ENCODE measurements at regions not wholly inside any gene's neighbourhood (a gene's known extent, or its start where the extent isn't known, plus 50 kb on each side); places are given as distances from the start of the nearest gene placed in this dataset.

DNA sequence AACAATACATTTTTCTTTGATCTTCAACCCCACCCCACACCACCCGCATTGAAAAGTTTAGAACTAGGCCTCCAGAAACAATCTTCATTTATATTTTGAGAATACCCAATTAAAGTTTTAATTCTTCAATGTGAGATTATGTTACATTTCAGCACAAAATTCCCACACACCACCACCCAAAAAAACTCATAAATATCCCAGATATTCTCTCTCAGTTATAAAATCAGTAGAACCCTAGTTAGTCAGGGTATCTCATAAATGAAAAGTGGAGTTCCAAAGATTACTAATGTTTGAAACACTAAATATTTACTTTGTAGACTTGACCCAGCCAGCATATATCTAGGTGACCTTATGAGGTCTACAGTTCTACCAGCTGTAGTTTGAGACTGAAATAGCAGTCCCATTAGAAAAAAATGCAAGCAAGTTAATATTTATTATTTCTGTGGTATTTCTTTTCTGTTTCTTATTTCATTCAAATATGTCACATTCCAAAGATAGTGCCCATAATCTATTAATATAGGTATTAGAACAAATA is 371.0 kb downstream of the TENT5A start (continued):
- TF ChIP-seq, protein P1, sequence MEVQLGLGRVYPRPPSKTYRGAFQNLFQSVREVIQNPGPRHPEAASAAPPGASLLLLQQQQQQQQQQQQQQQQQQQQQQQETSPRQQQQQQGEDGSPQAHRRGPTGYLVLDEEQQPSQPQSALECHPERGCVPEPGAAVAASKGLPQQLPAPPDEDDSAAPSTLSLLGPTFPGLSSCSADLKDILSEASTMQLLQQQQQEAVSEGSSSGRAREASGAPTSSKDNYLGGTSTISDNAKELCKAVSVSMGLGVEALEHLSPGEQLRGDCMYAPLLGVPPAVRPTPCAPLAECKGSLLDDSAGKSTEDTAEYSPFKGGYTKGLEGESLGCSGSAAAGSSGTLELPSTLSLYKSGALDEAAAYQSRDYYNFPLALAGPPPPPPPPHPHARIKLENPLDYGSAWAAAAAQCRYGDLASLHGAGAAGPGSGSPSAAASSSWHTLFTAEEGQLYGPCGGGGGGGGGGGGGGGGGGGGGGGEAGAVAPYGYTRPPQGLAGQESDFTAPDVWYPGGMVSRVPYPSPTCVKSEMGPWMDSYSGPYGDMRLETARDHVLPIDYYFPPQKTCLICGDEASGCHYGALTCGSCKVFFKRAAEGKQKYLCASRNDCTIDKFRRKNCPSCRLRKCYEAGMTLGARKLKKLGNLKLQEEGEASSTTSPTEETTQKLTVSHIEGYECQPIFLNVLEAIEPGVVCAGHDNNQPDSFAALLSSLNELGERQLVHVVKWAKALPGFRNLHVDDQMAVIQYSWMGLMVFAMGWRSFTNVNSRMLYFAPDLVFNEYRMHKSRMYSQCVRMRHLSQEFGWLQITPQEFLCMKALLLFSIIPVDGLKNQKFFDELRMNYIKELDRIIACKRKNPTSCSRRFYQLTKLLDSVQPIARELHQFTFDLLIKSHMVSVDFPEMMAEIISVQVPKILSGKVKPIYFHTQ (CRISPR knock-in tag; IDR thresholded peaks at IDR 0.05): no peak
- TF ChIP-seq, protein P2, sequence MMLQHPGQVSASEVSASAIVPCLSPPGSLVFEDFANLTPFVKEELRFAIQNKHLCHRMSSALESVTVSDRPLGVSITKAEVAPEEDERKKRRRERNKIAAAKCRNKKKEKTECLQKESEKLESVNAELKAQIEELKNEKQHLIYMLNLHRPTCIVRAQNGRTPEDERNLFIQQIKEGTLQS (CRISPR knock-in tag; conservative IDR thresholded peaks at IDR 0.05): no peak

DNA sequence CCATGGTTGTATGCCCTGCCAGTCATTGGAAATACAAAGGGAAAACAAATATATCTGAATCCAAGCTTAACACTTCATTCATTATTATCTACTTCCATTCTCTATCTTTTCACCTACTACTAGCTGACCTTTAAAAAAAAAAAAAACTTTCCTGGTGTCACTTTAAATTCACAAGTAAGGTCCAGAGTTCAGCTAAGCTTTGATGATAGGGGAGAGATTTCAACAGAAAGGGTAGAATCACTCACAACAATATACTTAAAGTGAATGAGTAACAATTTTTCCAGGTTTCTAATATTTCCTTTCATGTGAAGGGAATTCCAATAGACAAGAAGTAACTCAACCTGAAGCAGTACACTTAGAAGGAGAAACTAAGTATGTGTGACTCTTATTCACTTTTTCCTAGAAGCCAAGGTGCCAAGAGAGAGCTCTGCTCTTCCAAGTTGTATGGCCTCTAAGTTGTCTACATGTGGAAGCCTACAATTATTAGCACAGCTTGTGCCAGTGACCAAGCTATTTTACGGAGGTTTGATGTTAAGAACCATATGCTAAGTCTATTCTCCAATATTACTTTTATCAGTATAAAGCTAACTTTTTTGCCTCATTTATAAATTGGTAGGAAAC is 371.7 kb downstream of the TENT5A start:
- ChIA-PET POLR2A (no interaction called here), CTCF (no interaction called here)
- H3K36me3 Mint-ChIP-seq: no peaks in the 10 kb centered on the region
- no peak for DNase-seq (ENCODE audit: low spot score)
- no peaks in the 10 kb centered on the region for H3K9me3 Mint-ChIP-seq
- no peak overlapping the region for H3K27ac Mint-ChIP-seq
- no peak for ATAC-seq
- TF ChIP-seq, protein P1 (CRISPR knock-in tag; IDR thresholded peaks at IDR 0.05): no peak
- no peaks in the 10 kb centered on the region for H3K4me1 Mint-ChIP-seq
- H3K4me3 Mint-ChIP-seq: no peak overlapping the region
- no peaks in the 10 kb centered on the region for H3K27me3 Mint-ChIP-seq (ENCODE audit: low read depth)

DNA sequence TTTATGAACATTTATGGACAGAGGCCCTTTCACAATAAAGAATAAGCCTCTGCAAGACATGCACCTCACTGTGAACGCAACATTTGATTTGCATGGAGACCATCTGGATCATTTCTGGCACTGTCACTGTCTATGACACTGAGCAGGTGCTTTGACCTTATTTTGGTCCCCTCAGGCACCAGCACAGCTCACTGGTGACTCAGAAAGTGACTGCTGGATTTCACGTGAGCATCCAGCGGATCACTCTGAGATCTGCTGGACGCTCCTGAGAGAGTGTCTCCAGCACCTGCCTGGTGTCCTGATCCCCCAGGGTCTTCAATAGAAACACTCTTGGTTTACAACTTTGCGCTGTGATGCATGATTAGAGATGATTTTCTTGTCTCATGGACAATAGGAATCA is 375.7 kb downstream of the TENT5A start:
- Mint-ChIP-seq H3K36me3 (no peaks in the 10 kb centered on the region), H3K9me3 (no peaks in the 10 kb centered on the region), H3K27me3 (ENCODE audit: low read depth) (no peaks in the 10 kb centered on the region), H3K4me1 (no peaks in the 10 kb centered on the region), H3K27ac (no peak overlapping the region), H3K4me3 (no peak overlapping the region)
- ATAC-seq (no peak), DNase-seq (ENCODE audit: low spot score) (no peak)
- POLR2A ChIA-PET: no interaction called here
- CTCF ChIA-PET: no interaction called here
- TF ChIP-seq ZNF263 (CRISPR knock-in tag; IDR thresholded peaks at IDR 0.05; ENCODE audit: low read depth): no peak
- TF ChIP-seq TEAD4 (CRISPR knock-in tag; IDR thresholded peaks at IDR 0.05): no peak
- no peak for TF ChIP-seq NFYB (CRISPR knock-in tag; conservative IDR thresholded peaks at IDR 0.05; ENCODE audit: low read depth)
- no peak for TF ChIP-seq RORB (CRISPR knock-in tag; IDR thresholded peaks at IDR 0.05)
- TF ChIP-seq, protein P3, sequence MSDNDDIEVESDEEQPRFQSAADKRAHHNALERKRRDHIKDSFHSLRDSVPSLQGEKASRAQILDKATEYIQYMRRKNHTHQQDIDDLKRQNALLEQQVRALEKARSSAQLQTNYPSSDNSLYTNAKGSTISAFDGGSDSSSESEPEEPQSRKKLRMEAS (CRISPR knock-in tag; IDR thresholded peaks at IDR 0.05): no peak
- no peak for TF ChIP-seq ESRRA (CRISPR knock-in tag; IDR thresholded peaks at IDR 0.05; ENCODE audit: borderline replicate concordance)
- no peak for TF ChIP-seq GABPB1 (CRISPR knock-in tag; IDR thresholded peaks at IDR 0.05)
- TF ChIP-seq, protein P4, sequence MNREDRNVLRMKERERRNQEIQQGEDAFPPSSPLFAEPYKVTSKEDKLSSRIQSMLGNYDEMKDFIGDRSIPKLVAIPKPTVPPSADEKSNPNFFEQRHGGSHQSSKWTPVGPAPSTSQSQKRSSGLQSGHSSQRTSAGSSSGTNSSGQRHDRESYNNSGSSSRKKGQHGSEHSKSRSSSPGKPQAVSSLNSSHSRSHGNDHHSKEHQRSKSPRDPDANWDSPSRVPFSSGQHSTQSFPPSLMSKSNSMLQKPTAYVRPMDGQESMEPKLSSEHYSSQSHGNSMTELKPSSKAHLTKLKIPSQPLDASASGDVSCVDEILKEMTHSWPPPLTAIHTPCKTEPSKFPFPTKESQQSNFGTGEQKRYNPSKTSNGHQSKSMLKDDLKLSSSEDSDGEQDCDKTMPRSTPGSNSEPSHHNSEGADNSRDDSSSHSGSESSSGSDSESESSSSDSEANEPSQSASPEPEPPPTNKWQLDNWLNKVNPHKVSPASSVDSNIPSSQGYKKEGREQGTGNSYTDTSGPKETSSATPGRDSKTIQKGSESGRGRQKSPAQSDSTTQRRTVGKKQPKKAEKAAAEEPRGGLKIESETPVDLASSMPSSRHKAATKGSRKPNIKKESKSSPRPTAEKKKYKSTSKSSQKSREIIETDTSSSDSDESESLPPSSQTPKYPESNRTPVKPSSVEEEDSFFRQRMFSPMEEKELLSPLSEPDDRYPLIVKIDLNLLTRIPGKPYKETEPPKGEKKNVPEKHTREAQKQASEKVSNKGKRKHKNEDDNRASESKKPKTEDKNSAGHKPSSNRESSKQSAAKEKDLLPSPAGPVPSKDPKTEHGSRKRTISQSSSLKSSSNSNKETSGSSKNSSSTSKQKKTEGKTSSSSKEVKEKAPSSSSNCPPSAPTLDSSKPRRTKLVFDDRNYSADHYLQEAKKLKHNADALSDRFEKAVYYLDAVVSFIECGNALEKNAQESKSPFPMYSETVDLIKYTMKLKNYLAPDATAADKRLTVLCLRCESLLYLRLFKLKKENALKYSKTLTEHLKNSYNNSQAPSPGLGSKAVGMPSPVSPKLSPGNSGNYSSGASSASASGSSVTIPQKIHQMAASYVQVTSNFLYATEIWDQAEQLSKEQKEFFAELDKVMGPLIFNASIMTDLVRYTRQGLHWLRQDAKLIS (CRISPR knock-in tag; IDR thresholded peaks at IDR 0.05; ENCODE audit: borderline replicate concordance): no peak
- TF ChIP-seq, protein P5, sequence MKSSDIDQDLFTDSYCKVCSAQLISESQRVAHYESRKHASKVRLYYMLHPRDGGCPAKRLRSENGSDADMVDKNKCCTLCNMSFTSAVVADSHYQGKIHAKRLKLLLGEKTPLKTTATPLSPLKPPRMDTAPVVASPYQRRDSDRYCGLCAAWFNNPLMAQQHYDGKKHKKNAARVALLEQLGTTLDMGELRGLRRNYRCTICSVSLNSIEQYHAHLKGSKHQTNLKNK (CRISPR knock-in tag; IDR thresholded peaks at IDR 0.05): no peak
- no peak for TF ChIP-seq IRF2 (CRISPR knock-in tag; IDR thresholded peaks at IDR 0.05; ENCODE audit: borderline replicate concordance, low read depth)
- TF ChIP-seq, protein P6, sequence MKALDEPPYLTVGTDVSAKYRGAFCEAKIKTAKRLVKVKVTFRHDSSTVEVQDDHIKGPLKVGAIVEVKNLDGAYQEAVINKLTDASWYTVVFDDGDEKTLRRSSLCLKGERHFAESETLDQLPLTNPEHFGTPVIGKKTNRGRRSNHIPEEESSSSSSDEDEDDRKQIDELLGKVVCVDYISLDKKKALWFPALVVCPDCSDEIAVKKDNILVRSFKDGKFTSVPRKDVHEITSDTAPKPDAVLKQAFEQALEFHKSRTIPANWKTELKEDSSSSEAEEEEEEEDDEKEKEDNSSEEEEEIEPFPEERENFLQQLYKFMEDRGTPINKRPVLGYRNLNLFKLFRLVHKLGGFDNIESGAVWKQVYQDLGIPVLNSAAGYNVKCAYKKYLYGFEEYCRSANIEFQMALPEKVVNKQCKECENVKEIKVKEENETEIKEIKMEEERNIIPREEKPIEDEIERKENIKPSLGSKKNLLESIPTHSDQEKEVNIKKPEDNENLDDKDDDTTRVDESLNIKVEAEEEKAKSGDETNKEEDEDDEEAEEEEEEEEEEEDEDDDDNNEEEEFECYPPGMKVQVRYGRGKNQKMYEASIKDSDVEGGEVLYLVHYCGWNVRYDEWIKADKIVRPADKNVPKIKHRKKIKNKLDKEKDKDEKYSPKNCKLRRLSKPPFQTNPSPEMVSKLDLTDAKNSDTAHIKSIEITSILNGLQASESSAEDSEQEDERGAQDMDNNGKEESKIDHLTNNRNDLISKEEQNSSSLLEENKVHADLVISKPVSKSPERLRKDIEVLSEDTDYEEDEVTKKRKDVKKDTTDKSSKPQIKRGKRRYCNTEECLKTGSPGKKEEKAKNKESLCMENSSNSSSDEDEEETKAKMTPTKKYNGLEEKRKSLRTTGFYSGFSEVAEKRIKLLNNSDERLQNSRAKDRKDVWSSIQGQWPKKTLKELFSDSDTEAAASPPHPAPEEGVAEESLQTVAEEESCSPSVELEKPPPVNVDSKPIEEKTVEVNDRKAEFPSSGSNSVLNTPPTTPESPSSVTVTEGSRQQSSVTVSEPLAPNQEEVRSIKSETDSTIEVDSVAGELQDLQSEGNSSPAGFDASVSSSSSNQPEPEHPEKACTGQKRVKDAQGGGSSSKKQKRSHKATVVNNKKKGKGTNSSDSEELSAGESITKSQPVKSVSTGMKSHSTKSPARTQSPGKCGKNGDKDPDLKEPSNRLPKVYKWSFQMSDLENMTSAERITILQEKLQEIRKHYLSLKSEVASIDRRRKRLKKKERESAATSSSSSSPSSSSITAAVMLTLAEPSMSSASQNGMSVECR (CRISPR knock-in tag; IDR thresholded peaks at IDR 0.05; ENCODE audit: borderline replicate concordance): no peak
- TF ChIP-seq, protein P7, sequence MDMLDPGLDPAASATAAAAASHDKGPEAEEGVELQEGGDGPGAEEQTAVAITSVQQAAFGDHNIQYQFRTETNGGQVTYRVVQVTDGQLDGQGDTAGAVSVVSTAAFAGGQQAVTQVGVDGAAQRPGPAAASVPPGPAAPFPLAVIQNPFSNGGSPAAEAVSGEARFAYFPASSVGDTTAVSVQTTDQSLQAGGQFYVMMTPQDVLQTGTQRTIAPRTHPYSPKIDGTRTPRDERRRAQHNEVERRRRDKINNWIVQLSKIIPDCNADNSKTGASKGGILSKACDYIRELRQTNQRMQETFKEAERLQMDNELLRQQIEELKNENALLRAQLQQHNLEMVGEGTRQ (CRISPR knock-in tag; IDR thresholded peaks at IDR 0.05): no peak
- TF ChIP-seq, protein P2 (CRISPR knock-in tag; conservative IDR thresholded peaks at IDR 0.05): no peak
- no peak for TF ChIP-seq HMGA2 (CRISPR knock-in tag; IDR thresholded peaks at IDR 0.05)

Measured in WTC11 (cell line).